Testis (tissue), 2 donors: ENCODE measurements at regions not wholly inside any gene's neighbourhood (a gene's known extent, or its start where the extent isn't known, plus 50 kb on each side); places are given as distances from the start of the nearest gene placed in this dataset.
"Not testable (repeated sequence)": the region's sequence is repeated elsewhere in the genome, so short reads cannot be mapped to it uniquely, and the experiment has no call there.

Experiments used
- DNase-seq: peaks from one replicate; pipeline ENCODE4 v3.0.0-alpha.2; 2019
- H3K27ac ChIP-seq, 2 donors: fragments of 200-600 bp; sonication (generic); one replicate each; pipeline ENCODE4 v1.5.1; 2019
- H3K27me3 ChIP-seq: fragments of 200-600 bp; sonication (generic); one replicate; pipeline ENCODE4 v1.5.1; 2019
- H3K36me3 ChIP-seq: fragments of 200-600 bp; sonication (generic); one replicate; pipeline ENCODE4 v1.5.1; 2017; ENCODE audit warnings: low read depth; ENCODE audit errors: missing control alignments
- H3K4me1 ChIP-seq: fragments of 200-600 bp; sonication (generic); one replicate; pipeline ENCODE4 v1.5.1; 2019
- H3K4me3 ChIP-seq, 2 donors: fragments of 200-600 bp; sonication (generic); one replicate each; pipeline ENCODE4 v1.5.1; 2017 to 2019
- H3K9me3 ChIP-seq: fragments of 200-600 bp; sonication (generic); one replicate; pipeline ENCODE4 v1.5.1; 2017
- CTCF ChIP-seq, 3 experiments: fragments of 450-650 bp in 2 of 3; fragments of 200-600 bp in 1 of 3; sonication (generic) in 1 of 3; IDR thresholded peaks; one replicate each; pipeline ENCODE4 v1.5.1; 2016 to 2019; ENCODE audit warnings: antibody characterized with exemption in 3 of 3, mild to moderate bottlenecking in 2 of 3, moderate library complexity in 1 of 3
- POLR2A ChIP-seq: fragments of 450-650 bp; IDR thresholded peaks from one replicate; pipeline ENCODE4 v1.6.1; 2017; ENCODE audit warnings: antibody characterized with exemption, mild to moderate bottlenecking, moderate library complexity
- WGBS, 2 donors: methylation state at CpG; one replicate each; pipeline ENCODE4 v1.1.5; 2018; 5-methylcytosine and 5-hydroxymethylcytosine counted together
- intact Hi-C: fragments of 100-400 bp; cut with DNase I; formaldehyde crosslinking; loops from one replicate; pipeline ENCODE4 v1.15.1; 2023; ENCODE audit warnings: low total_unique reads

- 83 to 86% methylated on average over 1 of the region's 1 CpG for WGBS, 2 donors
- TF ChIP-seq CTCF (IDR thresholded peaks at IDR 0.05) (no peak), POLR2A (no peak)
- intact Hi-C loops, result no loop called here
Observed at GRCh38 chr15:62363913-62364312, 198.8 kb upstream of the C2CD4B start.

GRCh38 chr15:62365795-62366442, 200.8 kb upstream of the C2CD4B start:
- H3K27me3 ChIP-seq, result no peaks in the 10 kb centered on the region
- H3K27ac ChIP-seq, result no peak overlapping the region
- TF ChIP-seq CTCF (IDR thresholded peaks at IDR 0.05) (no peak), POLR2A (no peak)
- H3K36me3 ChIP-seq, result no peaks in the 10 kb centered on the region
- no peaks in the 10 kb centered on the region for H3K9me3 ChIP-seq
- 79 to 81% methylated on average over 4 of the region's 4 CpGs for WGBS, 2 donors
- DNase-seq, result no peak
- no peaks in the 10 kb centered on the region for H3K4me1 ChIP-seq
- no peak overlapping the region for H3K4me3 ChIP-seq
- intact Hi-C loops, result no loop called here

More at GRCh38 chr15:62363913-62364312, 198.8 kb upstream of the C2CD4B start:
- Histone ChIP-seq H3K27ac (no peak overlapping the region), H3K4me1 (no peaks in the 10 kb centered on the region), H3K27me3 (no peaks in the 10 kb centered on the region), H3K36me3 (no peaks in the 10 kb centered on the region), H3K9me3 (no peaks in the 10 kb centered on the region), H3K4me3 (no peak overlapping the region)
- no peak for DNase-seq

GRCh38 chr15:62369454-62369853, 204.4 kb upstream of the C2CD4B start:
- TF ChIP-seq POLR2A, result no peak
- TF ChIP-seq CTCF (IDR thresholded peaks at IDR 0.05), result no peak
- no peaks in the 10 kb centered on the region for H3K27me3 ChIP-seq
- no peak overlapping the region for H3K27ac ChIP-seq
- 75 to 81% methylated on average over 7 of the region's 7 CpGs for WGBS, 2 donors
- H3K4me3 ChIP-seq, result no peak overlapping the region
- intact Hi-C loops, result no loop called here
- H3K36me3 ChIP-seq, result no peaks in the 10 kb centered on the region
- no peak for DNase-seq
- no peaks in the 10 kb centered on the region for H3K4me1 ChIP-seq
- no peaks in the 10 kb centered on the region for H3K9me3 ChIP-seq

GRCh38 chr15:62371683-62372082, 206.6 kb upstream of the C2CD4B start:
- H3K4me1 ChIP-seq, intact Hi-C loops, H3K27me3 ChIP-seq, H3K36me3 ChIP-seq, H3K27ac ChIP-seq, H3K4me3 ChIP-seq, DNase-seq, H3K9me3 ChIP-seq: not testable (repeated sequence)
- 74 to 86% methylated on average over 3 to 4 of the region's 4 CpGs for WGBS, 2 donors

- DNase-seq, result no peak
- H3K27ac ChIP-seq, result no peak overlapping the region
- no peaks in the 10 kb centered on the region for H3K36me3 ChIP-seq
- H3K4me1 ChIP-seq, result no peaks in the 10 kb centered on the region
- intact Hi-C loops, result no loop called here
- H3K4me3 ChIP-seq, result no peak overlapping the region
- H3K27me3 ChIP-seq, result no peaks in the 10 kb centered on the region
- 71 to 72% methylated on average over 3 of the region's 3 CpGs for WGBS, 2 donors
- TF ChIP-seq POLR2A, result no peak
- no peak for TF ChIP-seq CTCF (IDR thresholded peaks at IDR 0.05)
- no peaks in the 10 kb centered on the region for H3K9me3 ChIP-seq
Observed at GRCh38 chr15:62377736-62378480, 212.8 kb upstream of the C2CD4B start.
